ENCODE measurements at regions not wholly inside any gene's neighbourhood (a gene's known extent, or its start where the extent isn't known, plus 50 kb on each side); places are given as distances from the start of the nearest gene placed in this dataset.
"Not testable (repeated sequence)": the region's sequence is repeated elsewhere in the genome, so short reads cannot be mapped to it uniquely, and the experiment has no call there.

DNA sequence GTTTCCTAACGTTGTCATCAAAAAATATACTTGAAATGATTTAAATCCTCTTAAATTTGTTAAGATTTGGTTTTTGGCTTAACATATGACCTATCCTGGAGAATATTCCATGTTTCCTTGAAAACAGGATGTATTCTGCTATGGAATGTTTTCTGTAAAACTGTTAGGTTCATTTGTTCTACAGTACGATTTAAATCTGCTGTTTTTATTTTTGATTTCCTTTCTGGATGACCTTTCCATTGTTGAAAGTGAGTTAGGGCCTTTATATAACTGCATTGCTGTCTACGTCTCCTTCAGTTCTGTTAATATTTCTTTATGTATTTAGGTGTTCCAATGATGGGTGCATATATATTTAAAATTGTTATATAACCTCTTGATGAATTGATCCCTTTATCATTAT lies 465.3 kb upstream of the ALCAM start:
- DNase-seq, result no peak

GRCh38 chr3:104903064-104903463 lies 463.6 kb upstream of the ALCAM start:
- no peak for DNase-seq

DNA sequence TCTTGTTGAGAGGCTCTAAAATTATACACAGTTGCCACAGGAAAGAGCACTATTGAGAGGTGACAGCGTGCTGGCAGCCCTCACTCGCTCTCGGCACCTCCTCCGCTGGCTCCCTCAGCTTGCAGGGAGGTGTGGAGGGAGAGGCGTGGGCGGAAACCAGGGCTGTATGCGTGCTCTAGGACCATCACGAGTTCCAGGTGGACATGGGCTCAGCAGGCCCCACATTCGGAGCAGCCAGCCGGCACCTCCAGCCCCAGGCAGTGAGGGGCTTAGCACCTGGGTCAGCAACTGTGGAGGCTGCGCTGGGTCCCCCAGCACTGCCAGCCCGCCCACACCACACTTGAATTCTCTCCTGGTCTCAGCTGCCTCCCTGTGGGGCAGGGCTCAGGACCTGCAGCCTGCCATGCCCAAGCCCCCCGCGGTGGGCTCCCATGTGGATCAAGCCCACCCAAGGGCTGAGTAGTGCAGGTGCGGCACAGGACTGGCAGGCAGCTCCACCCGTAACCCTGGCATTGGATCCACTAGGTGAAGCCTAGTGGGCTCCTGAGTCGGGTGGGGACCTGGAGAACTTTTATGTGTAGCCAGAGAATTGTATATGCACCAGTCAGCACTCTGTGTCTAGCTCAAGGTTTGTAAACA lies 460.6 kb upstream of the ALCAM start:
- no peak for DNase-seq

DNA sequence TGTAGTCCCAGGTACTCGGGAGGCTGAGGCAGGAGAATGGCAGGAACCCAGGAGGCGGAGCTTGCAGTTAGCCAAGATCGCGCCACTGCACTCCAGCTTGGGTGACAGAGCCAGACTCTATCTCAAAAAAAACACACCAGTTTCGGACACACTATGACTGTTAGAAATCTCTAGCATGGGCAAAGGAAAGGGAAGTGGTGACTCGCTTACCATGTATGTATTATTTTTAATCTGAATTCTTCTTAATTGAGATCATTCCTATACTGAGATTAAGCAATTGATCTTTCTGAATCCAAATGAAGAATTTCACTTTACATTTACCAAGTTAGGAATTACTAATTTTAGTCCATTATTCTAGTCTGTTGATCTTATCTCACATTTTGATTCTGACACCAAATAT lies 459.2 kb upstream of the ALCAM start:
- DNase-seq, result no peak

DNA sequence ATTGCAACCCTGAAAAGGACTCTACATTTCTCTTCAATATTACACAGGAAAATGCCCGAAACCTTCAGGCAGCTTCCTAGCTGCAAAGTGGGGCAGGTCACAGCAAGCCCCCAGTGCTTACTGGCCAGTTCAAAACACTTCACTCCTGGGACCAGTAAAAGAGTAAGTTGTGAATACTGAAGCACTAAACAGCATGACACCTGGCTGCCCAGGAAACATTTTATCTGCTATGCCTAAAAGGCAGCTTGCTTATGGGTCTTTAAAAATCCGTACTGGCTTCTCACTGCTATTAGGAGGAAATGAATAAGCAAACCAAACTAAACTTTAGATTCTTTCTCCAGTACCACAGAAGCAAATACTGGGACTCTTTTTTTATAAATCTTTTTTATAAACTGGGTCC lies 457.9 kb upstream of the ALCAM start:
- DNase-seq, result no peak

DNA sequence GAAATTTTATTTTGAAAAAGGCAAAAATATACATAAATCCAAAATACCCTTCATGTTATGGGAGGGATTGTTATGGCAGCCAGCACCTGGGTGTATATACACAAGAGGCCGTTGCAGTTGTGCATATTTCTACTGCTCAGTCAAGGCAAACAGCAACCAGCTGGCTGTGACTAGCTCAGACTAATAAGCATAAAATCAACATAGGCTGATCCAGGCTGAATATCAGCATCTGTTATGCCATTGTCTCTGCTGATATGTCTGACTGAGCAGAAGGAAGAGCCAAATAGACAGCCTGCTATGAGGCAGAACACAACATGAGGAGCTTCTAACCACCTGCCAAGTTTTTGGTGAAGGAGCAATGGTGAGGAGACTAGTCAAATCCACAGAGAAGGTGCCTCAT lies 457.5 kb upstream of the ALCAM start:
- DNase-seq, result no peak

- no peak for DNase-seq
These were observed 457.0 kb upstream of the ALCAM start for GRCh38 chr3:104909721-104910120.

GRCh38 chr3:104911376-104911775 lies 455.3 kb upstream of the ALCAM start:
- no peak for DNase-seq

DNA sequence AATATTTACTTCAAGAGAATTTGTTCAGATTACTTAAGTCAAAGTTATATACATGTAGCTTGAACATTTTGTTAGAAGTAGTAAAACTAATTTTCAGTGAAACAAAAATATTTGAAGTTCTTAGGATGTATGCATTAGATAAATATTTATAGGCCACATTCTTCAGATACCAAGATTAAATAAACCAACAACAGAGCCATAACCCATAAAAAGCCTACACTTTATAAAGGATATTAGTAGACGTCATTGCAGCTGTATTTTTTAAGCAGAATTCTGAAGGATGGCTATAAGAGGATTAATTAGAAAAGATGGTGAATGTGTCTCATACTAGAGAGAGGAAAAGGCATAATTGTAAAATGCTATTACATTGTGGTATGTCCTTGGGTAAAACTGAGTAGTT lies 449.7 kb upstream of the ALCAM start:
- no peak for DNase-seq

- no peak for DNase-seq
These were observed 446.2 kb upstream of the ALCAM start for GRCh38 chr3:104920512-104920911.

DNA sequence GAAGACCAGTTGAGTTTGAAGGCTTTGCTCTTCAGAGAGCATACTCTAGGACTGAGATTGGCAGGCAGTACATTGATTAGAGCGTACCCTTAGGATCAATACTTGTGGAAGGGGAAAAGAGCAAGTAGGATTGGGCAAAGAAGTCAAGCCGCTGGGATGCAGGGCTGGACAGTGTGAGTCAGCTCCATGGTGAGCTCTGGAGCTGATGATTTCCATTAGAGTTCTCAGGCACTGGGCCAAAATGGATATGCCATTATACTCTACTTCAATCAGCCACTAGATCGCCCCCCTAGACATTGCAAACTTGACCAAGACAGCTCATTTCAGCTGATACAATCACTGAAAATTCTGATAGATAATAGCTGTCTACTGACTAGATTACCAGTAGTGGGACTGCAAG lies 432.7 kb upstream of the ALCAM start:
- DNase-seq, result no peak

DNA sequence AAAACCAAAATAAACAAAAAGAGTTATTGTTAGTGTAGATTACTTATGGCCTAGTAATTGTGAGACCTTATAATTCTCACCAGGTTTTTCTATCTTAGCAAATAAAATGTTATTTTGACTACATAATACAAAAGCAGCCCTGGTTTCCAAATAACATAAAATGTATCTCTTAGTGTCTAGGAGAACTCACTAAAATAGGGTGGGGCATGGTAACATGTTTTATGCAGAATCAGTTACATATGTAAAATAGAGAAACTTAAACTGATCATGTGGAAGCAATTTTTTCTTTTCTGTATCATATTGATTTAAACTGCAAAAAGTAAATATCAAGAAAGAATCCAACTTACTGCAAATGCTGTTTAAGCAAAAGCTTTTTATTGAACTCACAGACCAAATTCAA lies 431.1 kb upstream of the ALCAM start:
- DNase-seq, result no peak

DNA sequence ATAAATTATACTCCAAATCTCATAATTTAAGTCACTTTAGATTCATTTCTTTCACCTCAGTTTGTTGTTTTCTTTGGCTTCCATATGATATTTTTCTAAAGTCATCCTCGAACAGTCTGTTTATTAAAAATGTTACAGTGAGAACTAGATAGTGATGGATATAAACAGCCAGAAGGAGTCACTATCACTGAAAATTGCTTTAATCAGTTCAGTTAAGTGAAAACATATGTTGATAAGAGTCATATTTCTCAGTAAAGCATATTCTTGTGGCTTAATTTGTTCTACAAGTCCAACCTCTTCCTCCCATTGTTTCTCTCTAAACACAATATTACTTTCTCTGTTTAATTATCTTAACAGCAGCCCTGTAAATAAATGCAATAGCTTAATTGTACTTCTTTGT lies 427.5 kb upstream of the ALCAM start:
- DNase-seq, result no peak

DNA sequence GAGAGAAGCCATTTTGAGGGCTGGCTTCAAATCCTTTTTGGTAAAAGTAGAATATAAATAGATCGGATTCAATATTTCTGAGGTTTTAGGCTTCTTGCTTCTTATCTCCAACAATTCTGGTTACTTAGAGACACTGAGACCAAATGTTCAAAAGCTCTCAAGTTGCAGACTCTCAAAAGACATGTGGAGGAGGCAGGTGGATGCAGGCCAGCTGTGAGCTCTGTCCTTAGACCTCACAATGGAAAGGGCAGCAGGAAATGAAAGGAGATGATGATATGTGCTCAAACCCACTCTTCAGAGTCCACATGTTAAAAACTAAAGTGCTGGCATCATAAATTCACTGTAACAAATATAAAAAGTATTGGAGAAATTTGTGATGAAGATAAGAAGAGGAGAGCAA lies 424.9 kb upstream of the ALCAM start:
- no peak for DNase-seq

- no peak for DNase-seq
These were observed 422.7 kb upstream of the ALCAM start for GRCh38 chr3:104943974-104944373.

GRCh38 chr3:104947943-104948342 lies 418.8 kb upstream of the ALCAM start:
- no peak for DNase-seq

DNA sequence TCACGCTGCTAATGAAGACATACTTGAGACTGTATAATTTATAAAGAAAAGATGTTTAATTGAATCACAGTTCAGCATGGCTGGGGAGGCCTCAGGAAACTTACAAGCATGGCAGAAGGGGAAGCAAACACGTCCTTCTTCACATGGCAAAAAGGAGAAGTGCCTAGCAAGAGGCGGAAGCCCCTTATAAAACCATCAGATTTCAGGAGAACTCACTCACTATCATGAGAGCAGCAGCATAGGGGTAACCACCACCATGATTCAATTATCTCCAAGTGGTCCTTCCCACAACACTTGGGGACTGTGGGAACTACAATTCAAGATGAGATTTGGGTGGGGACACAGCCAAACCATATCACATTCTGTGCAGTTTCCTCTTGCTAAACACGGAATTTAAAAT lies 416.9 kb upstream of the ALCAM start:
- DNase-seq, result not testable (repeated sequence)

- no peak for DNase-seq
These were observed 415.3 kb upstream of the ALCAM start for GRCh38 chr3:104951426-104951825.

GRCh38 chr3:104952146-104952972 lies 414.4 kb upstream of the ALCAM start:
- DNase-seq, result no peak

- DNase-seq, result no peak
These were observed 409.9 kb upstream of the ALCAM start for GRCh38 chr3:104956620-104957345.

DNA sequence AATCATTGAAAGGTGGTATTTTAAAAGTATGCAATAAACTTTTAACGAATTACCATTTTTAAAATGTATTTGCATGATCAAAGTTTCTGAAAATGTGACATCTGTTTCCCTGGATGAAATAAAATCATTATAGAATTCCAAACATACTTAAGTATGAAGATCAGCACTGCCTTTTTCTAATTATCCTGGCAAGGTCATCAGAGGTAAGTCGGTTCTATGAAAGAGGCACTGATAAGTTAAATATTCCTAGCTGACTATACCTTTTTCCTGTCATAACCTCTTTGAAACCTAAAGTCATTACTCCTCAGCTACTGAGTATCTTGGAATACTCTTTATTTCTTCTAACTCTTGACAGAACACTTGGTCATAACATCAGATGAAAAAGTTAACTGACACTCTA lies 406.1 kb upstream of the ALCAM start:
- DNase-seq, result no peak

- DNase-seq, result no peak
These were observed 404.9 kb upstream of the ALCAM start for GRCh38 chr3:104961851-104962250.

DNA sequence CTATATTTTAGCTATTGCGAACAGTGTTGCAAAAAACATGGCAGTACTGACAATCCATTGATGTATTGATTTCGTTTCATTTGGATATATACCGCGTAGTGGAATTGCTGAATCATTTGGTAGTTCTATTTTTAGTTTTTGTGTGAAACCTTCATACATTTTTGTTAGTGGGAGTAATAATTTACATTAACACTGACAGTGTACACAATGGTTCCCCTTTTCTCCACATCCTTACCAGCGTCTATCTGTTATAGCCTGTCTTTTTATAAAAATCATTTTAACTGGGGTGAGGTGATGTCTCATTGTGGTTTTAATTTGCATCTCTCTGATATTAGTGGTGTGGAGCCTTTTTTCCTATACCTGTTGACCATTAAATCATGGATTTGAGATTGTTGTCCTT lies 392.4 kb upstream of the ALCAM start:
- DNase-seq, result no peak

- no peak for DNase-seq
These were observed 389.0 kb upstream of the ALCAM start for GRCh38 chr3:104977719-104978118.

Data from T-helper 1 cell (primary cell).